Mesodermal cell (in vitro differentiated cells): ENCODE measurements at regions not wholly inside any gene's neighbourhood (a gene's known extent, or its start where the extent isn't known, plus 50 kb on each side); places are given as distances from the start of the nearest gene placed in this dataset.

Source experiments
- H3K27ac ChIP-seq: 2 replicates; pipeline ENCODE4 v1.7.0; 2013; ENCODE audit warnings: mild to moderate bottlenecking, low read depth, low read length, moderate library complexity; ENCODE audit not compliant: severe bottlenecking
- H3K36me3 ChIP-seq: 2 replicates; pipeline ENCODE4 v1.7.1; 2013; ENCODE audit warnings: mild to moderate bottlenecking, low read length, moderate library complexity; ENCODE audit not compliant: control insufficient read depth, insufficient read depth
- H3K4me1 ChIP-seq: one replicate; pipeline ENCODE4 v1.7.1; 2013; ENCODE audit warnings: mild to moderate bottlenecking, low read length; ENCODE audit not compliant: insufficient read depth, control insufficient read depth, poor library complexity, severe bottlenecking
- H3K4me3 ChIP-seq: 2 replicates; pipeline ENCODE4 v1.7.0; 2013; ENCODE audit warnings: low read length, control low read depth, mild to moderate bottlenecking; ENCODE audit not compliant: insufficient read depth, poor library complexity, severe bottlenecking; ENCODE audit errors: extremely low read depth
- H3K9me3 ChIP-seq: 2 replicates; pipeline ENCODE4 v1.7.1; 2013; ENCODE audit warnings: mild to moderate bottlenecking, low read length, moderate library complexity; ENCODE audit not compliant: control insufficient read depth
- WGBS, 2 experiments: methylation state at CpG; one replicate each; pipeline ENCODE4 v1.1.5; 2013; ENCODE audit warnings: missing lambda C conversion rate in 2 of 2; ENCODE audit not compliant: insufficient coverage in 2 of 2; 5-methylcytosine and 5-hydroxymethylcytosine counted together

DNA sequence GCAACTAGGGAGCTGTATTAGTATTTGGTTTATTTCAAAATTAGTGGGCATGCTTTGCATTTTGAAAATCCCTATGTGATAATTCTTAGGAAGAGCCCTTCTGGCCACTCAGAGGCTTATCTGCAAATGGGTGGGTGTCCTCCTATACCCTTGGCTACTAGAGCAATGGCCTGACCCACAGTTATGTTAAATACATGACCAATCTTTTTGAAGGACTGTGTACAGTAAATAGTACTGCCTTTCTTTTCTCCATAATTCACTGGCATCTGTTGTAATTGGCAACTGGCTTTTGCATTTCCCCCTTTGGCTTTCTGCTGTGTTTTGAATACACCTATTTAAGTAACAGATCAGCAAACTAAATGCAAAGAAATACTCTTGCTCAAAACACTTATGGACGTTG lies 175.4 kb downstream of the ANXA2 start:
- Histone ChIP-seq H3K27ac (no peak overlapping the region), H3K4me1 (no peaks in the 10 kb centered on the region), H3K9me3 (no peaks in the 10 kb centered on the region), H3K4me3 (no peak overlapping the region), H3K36me3 (no peaks in the 10 kb centered on the region)
- 80 to 82% methylated on average over 1 of the region's 1 CpG for WGBS, 2 experiments

DNA sequence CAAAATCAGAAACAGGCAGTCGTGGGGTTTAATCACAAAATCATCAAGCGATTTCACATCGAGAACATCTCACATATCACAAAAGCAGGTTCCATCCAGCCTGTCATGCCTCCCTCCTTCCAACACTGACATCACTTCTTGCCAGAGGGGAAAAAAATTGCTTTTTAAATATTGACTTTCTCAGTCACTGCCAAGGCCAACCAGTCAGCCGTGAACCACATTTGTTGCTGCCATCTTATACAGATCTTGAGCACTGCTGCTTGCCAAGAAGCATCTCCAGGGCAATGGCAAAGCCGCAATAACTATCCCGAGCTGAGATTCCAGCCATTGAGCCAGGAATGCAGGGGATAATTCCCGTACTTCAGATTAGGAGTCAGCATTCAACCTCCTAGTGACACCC lies 174.6 kb downstream of the ANXA2 start:
- Histone ChIP-seq H3K4me1 (no peaks in the 10 kb centered on the region), H3K4me3 (no peak overlapping the region), H3K36me3 (no peaks in the 10 kb centered on the region), H3K27ac (no peak overlapping the region), H3K9me3 (no peaks in the 10 kb centered on the region)
- 87 to 90% methylated on average over 6 to 7 of the region's 7 CpGs for WGBS, 2 experiments

DNA sequence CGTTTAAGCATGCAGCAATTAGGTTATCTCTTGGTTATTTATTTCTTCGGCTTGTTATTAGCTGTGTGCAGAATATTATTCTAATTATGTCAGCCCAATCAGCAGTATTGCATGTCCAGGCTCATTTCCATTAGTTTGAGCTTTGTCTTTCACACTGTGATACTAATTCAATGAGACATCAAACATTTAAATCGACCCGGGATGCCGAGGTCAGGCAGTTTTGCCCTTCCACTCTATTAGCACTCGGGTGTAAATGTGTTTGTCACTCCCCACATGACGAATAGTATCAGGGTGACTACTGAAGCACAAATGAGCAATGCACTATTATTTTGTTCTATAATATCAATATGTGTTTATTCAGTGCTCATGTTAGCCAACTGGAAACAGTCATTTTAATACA lies 170.9 kb downstream of the ANXA2 start:
- H3K27ac ChIP-seq = no peak overlapping the region
- no peak overlapping the region for H3K4me3 ChIP-seq
- no peaks in the 10 kb centered on the region for H3K9me3 ChIP-seq
- H3K36me3 ChIP-seq = no peaks in the 10 kb centered on the region
- no peaks in the 10 kb centered on the region for H3K4me1 ChIP-seq
- 73% methylated on average over 3 of the region's 7 CpGs; no CpG with 5 or more reads in 1 of the 2 experiments for WGBS, 2 experiments

DNA sequence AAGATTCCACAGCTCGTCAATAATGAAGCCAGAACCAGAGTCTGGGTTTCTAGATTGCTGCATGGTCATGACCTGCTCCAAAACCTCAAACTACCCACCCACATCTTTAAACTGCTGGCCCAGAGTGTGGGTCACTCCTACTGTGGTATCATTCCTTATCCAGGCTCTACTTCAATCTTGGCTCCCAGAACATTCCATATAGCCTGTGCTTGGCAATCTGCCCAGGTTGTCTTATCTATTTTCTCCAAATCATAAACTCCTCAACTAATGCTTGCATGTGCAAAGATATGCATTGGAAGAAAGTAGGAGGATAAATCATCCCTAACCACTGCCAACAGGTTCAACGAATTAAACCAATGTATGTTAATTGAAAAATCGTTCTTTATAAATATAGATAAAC lies 169.7 kb downstream of the ANXA2 start:
- Histone ChIP-seq H3K9me3 (no peaks in the 10 kb centered on the region), H3K36me3 (no peaks in the 10 kb centered on the region), H3K4me1 (no peaks in the 10 kb centered on the region), H3K27ac (no peak overlapping the region), H3K4me3 (no peak overlapping the region)
- 89% methylated on average over 1 of the region's 3 CpGs; no CpG with 5 or more reads in 1 of the 2 experiments for WGBS, 2 experiments

DNA sequence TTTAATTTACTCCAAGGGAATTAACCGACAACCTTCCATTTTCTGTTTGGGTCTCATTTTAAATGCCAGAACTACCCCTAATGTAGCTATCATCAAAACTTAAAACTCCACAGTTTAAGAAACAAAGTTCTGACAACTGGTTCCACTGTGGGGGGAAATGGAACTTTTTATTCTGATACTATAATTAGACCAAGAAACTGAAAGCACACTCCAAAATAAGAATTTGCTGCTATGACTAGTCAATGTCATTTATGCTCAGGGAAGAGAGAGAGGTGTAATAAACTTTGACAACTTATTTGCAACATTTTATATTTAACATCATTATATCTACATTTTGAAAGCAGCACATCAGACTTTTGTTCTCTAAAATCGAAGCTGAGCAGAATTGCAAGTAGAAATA lies 169.2 kb downstream of the ANXA2 start:
- H3K9me3 ChIP-seq = no peaks in the 10 kb centered on the region
- H3K36me3 ChIP-seq = no peaks in the 10 kb centered on the region
- no peak overlapping the region for H3K27ac ChIP-seq
- 100% methylated on average over 1 of the region's 2 CpGs; no CpG with 5 or more reads in 1 of the 2 experiments for WGBS, 2 experiments
- H3K4me1 ChIP-seq = no peaks in the 10 kb centered on the region
- no peak overlapping the region for H3K4me3 ChIP-seq

DNA sequence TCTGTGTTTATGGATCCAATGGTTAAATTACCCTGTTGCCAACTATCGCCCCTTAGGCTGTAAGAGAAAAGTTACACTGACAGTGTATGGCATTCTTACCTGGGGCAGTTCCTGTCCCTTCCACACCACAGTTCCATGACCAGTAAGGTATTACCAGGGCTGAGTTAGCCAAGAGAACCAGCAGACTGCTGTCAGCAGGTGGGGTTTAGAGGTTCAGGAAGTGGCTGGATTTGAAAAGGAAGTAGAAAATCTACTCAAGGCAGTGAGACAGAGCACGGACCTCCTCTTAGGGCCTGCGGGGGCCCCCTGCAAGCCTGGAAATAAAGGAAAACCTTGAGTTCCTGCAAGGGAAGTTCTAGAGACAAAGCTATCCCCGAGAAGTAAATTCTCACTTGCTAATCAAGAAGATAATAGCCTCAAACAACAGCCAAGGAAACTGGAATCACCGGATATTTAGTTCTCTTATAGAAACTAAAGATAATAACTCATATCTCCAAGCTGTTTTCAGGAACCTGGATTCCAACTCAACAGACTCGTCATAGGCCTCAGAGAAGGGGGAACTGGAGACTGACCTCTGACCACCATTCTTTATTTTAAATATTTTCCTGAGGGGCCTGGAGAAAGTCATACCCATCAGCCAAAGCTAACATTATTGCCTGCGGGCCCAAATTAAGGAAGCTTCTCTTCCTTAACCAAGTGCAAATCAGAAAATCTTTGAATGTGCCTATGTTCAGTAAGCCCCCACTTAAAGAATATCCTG lies 161.7 kb downstream of the ANXA2 start:
- Histone ChIP-seq H3K9me3 (no peaks in the 10 kb centered on the region), H3K27ac (no peak overlapping the region), H3K36me3 (no peaks in the 10 kb centered on the region), H3K4me1 (no peaks in the 10 kb centered on the region), H3K4me3 (no peak overlapping the region)
- 45 to 75% methylated on average over 3 of the region's 7 CpGs for WGBS, 2 experiments

DNA sequence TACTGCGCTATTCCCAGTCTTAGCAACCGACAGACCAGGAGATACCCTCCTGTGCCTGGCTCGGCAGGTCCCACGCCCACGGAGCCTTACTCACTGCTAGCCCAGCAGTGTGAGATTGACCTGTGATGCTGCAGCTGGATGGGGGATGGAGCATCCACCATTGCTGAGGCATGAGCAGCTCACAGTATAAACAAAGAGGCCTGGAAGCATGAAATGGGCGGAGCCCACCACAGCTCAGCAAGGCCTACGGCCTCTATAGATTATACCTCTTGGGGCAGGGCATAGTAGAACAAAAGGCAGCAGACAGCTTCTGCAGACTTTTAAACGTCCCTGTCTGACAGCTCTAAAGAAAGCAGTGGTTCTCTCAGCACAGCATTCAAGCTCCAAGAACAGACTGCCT lies 160.3 kb downstream of the ANXA2 start:
- 65 to 75% methylated on average over 6 to 8 of the region's 8 CpGs for WGBS, 2 experiments
- Histone ChIP-seq H3K4me1 (no peaks in the 10 kb centered on the region), H3K36me3 (no peaks in the 10 kb centered on the region), H3K27ac (no peak overlapping the region), H3K9me3 (no peaks in the 10 kb centered on the region), H3K4me3 (no peak overlapping the region)

DNA sequence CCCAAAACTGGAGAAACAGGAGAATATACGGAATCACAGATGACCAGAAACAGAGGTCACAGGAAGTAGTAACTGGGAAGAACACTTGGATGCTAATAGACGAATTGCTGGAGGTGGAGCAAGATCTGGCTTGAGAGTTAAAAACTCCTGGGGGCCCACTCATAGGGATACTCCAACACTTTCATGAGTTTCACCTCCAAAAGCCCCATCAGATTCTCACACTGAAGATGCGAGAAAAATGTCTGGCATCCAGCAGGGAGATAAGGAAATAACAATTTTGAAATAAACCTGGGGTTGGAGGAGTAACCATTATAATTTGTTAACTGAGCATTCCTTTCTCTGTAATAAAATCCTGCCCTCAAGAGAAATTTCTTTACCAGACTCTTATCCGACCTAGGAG lies 154.0 kb downstream of the ANXA2 start:
- Histone ChIP-seq H3K4me1 (no peaks in the 10 kb centered on the region), H3K36me3 (no peaks in the 10 kb centered on the region), H3K9me3 (no peaks in the 10 kb centered on the region), H3K27ac (no peak overlapping the region), H3K4me3 (no peak overlapping the region)
- 73 to 83% methylated on average over 1 to 2 of the region's 4 CpGs for WGBS, 2 experiments

DNA sequence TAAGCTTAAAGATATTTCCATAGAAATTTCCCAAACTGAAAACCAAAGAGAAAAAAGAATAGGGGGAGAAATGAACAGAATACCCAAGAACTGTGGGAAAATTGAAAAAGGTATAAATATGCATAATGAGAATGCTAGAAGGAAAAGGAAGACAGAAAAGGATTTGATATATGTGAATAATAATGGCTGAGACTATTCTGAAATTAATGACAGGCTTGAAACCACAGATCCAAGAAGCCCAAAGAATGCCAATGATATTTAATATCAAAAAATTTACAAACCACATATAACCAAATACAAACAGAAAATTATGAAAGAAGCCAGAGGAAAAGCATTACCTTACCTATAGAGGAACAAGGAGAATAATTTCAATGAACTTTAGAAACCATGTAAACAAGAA lies 153.0 kb downstream of the ANXA2 start:
- Histone ChIP-seq H3K36me3 (no peaks in the 10 kb centered on the region), H3K27ac (no peak overlapping the region), H3K4me1 (no peaks in the 10 kb centered on the region), H3K4me3 (no peak overlapping the region), H3K9me3 (no peaks in the 10 kb centered on the region)

DNA sequence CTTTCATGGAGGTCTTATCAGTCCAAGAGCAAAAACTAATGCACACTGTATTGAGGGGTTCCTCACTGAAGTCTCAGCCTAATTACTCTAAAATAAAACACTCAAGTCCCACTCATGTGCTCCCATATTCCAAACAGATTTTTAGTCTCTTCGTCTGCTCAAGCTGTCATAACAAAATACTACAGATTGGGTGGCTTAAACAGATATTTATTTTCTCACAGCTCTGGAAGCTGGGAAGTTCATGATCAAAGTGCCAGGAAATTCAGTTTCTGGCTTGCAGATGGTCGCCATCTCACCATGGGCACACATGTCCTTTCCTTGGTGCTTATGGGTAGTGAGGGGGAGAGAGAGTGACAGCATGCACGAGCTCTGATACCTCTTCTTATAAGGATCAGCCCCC lies 147.5 kb downstream of the ANXA2 start:
- whole genome bisulfite sequencing, 2 experiments = 100% methylated on average over 1 of the region's 3 CpGs
- no peak overlapping the region for H3K27ac ChIP-seq
- peaks cover 2% of the 10 kb centered on the region for H3K4me1 ChIP-seq
- H3K9me3 ChIP-seq = no peaks in the 10 kb centered on the region
- no peaks in the 10 kb centered on the region for H3K36me3 ChIP-seq
- no peak overlapping the region for H3K4me3 ChIP-seq

DNA sequence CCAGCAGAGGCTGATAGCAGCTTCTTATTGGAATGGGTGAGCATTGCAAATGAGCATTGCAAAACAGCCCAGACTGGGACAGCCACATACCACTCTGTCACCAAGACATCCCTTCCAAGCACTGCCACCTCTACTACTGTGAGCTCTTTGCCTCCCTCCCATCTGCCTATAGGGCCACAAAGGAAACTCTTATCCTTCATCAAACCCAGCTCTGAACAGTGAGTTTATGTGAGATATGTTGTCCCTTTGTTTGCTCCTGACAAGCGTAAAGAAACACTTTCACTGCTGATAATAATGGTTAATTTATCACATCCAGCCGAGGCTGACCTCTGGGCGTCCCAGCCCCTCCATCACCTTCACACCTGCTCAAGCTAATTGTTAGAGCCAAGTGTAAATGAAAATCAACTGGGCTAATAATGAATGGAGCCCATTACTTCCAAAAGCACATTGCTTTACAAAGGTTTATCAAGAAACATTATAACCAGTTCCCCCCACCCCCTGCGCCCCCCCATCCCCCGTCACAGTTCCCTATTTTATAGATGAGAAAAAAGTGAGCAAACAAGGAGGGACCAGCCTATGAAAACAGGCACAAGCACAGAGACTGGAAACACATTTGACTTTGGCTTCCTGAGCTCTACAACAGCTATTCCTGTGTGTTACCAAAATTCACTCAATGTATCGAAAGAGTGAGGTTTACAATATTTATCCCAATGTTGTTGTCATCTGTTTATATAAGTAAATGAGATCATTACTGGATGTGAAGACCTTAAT lies 146.3 kb downstream of the ANXA2 start:
- H3K27ac ChIP-seq = no peak overlapping the region
- H3K36me3 ChIP-seq = no peaks in the 10 kb centered on the region
- 42% methylated on average over 2 of the region's 6 CpGs; no CpG with 5 or more reads in 1 of the 2 experiments for WGBS, 2 experiments
- H3K4me1 ChIP-seq = peaks cover 11% of the 10 kb centered on the region
- no peak overlapping the region for H3K4me3 ChIP-seq
- H3K9me3 ChIP-seq = no peaks in the 10 kb centered on the region
